ENCODE measurements at regions not wholly inside any gene's neighbourhood (a gene's known extent, or its start where the extent isn't known, plus 50 kb on each side); places are given as distances from the start of the nearest gene placed in this dataset.

GRCh38 chr5:74314906-74315305, 325.6 kb downstream of the ENC1 start:
- peaks cover 15% of the 10 kb centered on the region for H3K4me1 ChIP-seq
- no peak for DNase-seq (ENCODE audit: low spot score in 2 of 2)
- TF ChIP-seq POLR2A (IDR thresholded peaks at IDR 0.05) (no peak), POLR2AphosphoS5 (IDR thresholded peaks at IDR 0.05) (no peak), EP300 (IDR thresholded peaks at IDR 0.05) (no peak)
- TF ChIP-seq, protein P1, sequence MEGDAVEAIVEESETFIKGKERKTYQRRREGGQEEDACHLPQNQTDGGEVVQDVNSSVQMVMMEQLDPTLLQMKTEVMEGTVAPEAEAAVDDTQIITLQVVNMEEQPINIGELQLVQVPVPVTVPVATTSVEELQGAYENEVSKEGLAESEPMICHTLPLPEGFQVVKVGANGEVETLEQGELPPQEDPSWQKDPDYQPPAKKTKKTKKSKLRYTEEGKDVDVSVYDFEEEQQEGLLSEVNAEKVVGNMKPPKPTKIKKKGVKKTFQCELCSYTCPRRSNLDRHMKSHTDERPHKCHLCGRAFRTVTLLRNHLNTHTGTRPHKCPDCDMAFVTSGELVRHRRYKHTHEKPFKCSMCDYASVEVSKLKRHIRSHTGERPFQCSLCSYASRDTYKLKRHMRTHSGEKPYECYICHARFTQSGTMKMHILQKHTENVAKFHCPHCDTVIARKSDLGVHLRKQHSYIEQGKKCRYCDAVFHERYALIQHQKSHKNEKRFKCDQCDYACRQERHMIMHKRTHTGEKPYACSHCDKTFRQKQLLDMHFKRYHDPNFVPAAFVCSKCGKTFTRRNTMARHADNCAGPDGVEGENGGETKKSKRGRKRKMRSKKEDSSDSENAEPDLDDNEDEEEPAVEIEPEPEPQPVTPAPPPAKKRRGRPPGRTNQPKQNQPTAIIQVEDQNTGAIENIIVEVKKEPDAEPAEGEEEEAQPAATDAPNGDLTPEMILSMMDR (IDR thresholded peaks at IDR 0.05): no peak
- no peaks in the 10 kb centered on the region for H3K36me3 ChIP-seq
- H3K9me3 ChIP-seq: no peaks in the 10 kb centered on the region
- no peak overlapping the region for H3K4me3 ChIP-seq
- H3K27ac ChIP-seq: no peak overlapping the region
- H3K27me3 ChIP-seq: no peaks in the 10 kb centered on the region

DNA sequence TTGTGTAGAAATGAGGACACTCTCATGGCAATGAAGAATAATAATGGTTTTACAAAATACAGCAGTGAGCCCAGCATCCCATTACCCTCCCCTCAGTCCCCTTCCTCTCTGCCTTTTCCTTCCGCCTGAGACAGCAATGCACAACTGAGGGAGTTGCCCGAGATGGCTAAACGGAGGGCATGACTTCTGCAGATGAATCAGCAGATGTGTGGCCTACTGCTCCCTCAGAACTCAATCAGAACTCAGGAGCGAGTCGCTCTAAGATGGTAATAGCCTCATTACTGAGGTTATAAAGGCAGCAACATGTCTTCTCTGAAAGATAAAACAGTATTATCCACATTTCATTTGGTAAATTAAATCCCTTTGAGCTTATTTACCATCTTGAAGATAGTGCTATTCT, 326.6 kb downstream of the ENC1 start:
- no peak for DNase-seq (ENCODE audit: low spot score in 2 of 2)
- WGBS: 88% methylated on average over 5 of the region's 5 CpGs
- no peak overlapping the region for H3K4me3 ChIP-seq
- no peaks in the 10 kb centered on the region for H3K27me3 ChIP-seq
- TF ChIP-seq POLR2AphosphoS5 (IDR thresholded peaks at IDR 0.05) (no peak), POLR2A (IDR thresholded peaks at IDR 0.05) (no peak), EP300 (IDR thresholded peaks at IDR 0.05) (no peak)
- TF ChIP-seq, protein P1 (IDR thresholded peaks at IDR 0.05): no peak
- H3K36me3 ChIP-seq: no peaks in the 10 kb centered on the region
- peaks cover 15% of the 10 kb centered on the region for H3K4me1 ChIP-seq
- H3K9me3 ChIP-seq: no peaks in the 10 kb centered on the region
- no peak overlapping the region for H3K27ac ChIP-seq

- DNase-seq (ENCODE audit: low spot score in 2 of 2): no peak
- Histone ChIP-seq H3K4me1 (peaks cover 15% of the 10 kb centered on the region), H3K4me3 (no peak overlapping the region), H3K36me3 (no peaks in the 10 kb centered on the region), H3K27me3 (no peaks in the 10 kb centered on the region), H3K27ac (peak overlapping the region; percentile 12), H3K9me3 (no peaks in the 10 kb centered on the region)
- WGBS: 89% methylated on average over 2 of the region's 2 CpGs
- no peak for TF ChIP-seq POLR2A (IDR thresholded peaks at IDR 0.05)
- TF ChIP-seq, protein P1 (IDR thresholded peaks at IDR 0.05): no peak
- TF ChIP-seq EP300 (IDR thresholded peaks at IDR 0.05): no peak
- no peak for TF ChIP-seq POLR2AphosphoS5 (IDR thresholded peaks at IDR 0.05)
These were observed 327.8 kb downstream of the ENC1 start for GRCh38 chr5:74312746-74313145.

DNA sequence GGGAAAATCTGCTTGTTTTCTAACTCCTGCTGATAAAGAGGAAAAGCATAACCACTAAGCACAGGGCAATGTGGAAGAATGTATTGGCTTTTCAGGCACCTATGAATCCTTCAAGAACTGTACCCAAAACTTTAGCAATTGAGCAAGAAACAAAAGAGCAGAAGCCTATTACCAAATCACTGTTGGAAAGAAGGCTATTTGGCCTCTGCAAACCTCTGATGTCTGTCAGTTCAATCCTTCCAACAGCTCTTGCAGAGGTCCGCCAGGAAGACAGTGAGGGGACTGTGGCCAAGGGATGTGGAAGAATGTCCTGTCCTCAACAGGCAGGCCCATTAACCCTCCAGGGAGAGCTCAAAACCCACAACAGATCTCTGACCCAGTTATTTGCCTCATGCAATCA, 328.6 kb downstream of the ENC1 start:
- Histone ChIP-seq H3K9me3 (no peaks in the 10 kb centered on the region), H3K27me3 (no peaks in the 10 kb centered on the region), H3K4me3 (no peak overlapping the region), H3K36me3 (no peaks in the 10 kb centered on the region), H3K27ac (no peak overlapping the region), H3K4me1 (peaks cover 15% of the 10 kb centered on the region)
- peak in 1 of 2 donors; percentile 82 for DNase-seq (ENCODE audit: low spot score in 2 of 2)
- TF ChIP-seq, protein P1 (IDR thresholded peaks at IDR 0.05): no peak
- TF ChIP-seq POLR2AphosphoS5 (IDR thresholded peaks at IDR 0.05): peak in 2 of 3 donors; percentile 23 to 48
- WGBS: 80% methylated on average over 1 of the region's 1 CpG

- no peak overlapping the region for H3K4me3 ChIP-seq
- no peaks in the 10 kb centered on the region for H3K27me3 ChIP-seq
- 80% methylated on average over 8 of the region's 8 CpGs for WGBS
- no peaks in the 10 kb centered on the region for H3K36me3 ChIP-seq
- no peaks in the 10 kb centered on the region for H3K9me3 ChIP-seq
- no peak overlapping the region for H3K27ac ChIP-seq
- peaks cover 14% of the 10 kb centered on the region for H3K4me1 ChIP-seq
- DNase-seq (ENCODE audit: low spot score in 2 of 2): no peak
- TF ChIP-seq POLR2A (IDR thresholded peaks at IDR 0.05): no peak
These were observed 329.3 kb downstream of the ENC1 start for GRCh38 chr5:74310997-74311930.
